Mesenchymal stem cell (in vitro differentiated cells and primary cell): ENCODE measurements at regions not wholly inside any gene's neighbourhood (a gene's known extent, or its start where the extent isn't known, plus 50 kb on each side); places are given as distances from the start of the nearest gene placed in this dataset.
"Not testable (repeated sequence)": the region's sequence is repeated elsewhere in the genome, so short reads cannot be mapped to it uniquely, and the experiment has no call there.

ENCODE experiments used
- DNase-seq: peaks from one replicate; pipeline ENCODE4 v3.0.0-alpha.2; 2013
- H2AFZ ChIP-seq: one replicate; pipeline ENCODE4 v1.6.1; 2013; ENCODE audit warnings: low read depth, mild to moderate bottlenecking, control low read depth, inconsistent platforms, low read length, moderate library complexity
- H2AK5ac ChIP-seq: 2 replicates; pipeline ENCODE4 v1.6.1; 2013; ENCODE audit warnings: low read length, moderate library complexity, mild to moderate bottlenecking, inconsistent platforms; ENCODE audit not compliant: severe bottlenecking
- H2BK120ac ChIP-seq: one replicate; pipeline ENCODE4 v1.6.1; 2013; ENCODE audit warnings: low read depth, mild to moderate bottlenecking, inconsistent platforms, low read length, moderate library complexity
- H2BK12ac ChIP-seq, 2 experiments: one replicate each; pipeline ENCODE4 v1.6.1; 2013; ENCODE audit warnings: inconsistent platforms in 2 of 2, low read length in 2 of 2, mild to moderate bottlenecking in 2 of 2, moderate library complexity in 2 of 2, control low read depth in 1 of 2
- H2BK15ac ChIP-seq: one replicate; pipeline ENCODE4 v1.6.1; 2013; ENCODE audit warnings: mild to moderate bottlenecking, low read depth, inconsistent platforms; ENCODE audit not compliant: poor library complexity, severe bottlenecking
- H2BK5ac ChIP-seq: 2 replicates; pipeline ENCODE4 v1.6.1; 2013; ENCODE audit warnings: low read depth, mild to moderate bottlenecking, low read length, control low read depth, inconsistent platforms; ENCODE audit not compliant: poor library complexity, severe bottlenecking
- H3K14ac ChIP-seq, 2 experiments: one replicate each; pipeline ENCODE4 v1.6.1; 2013; ENCODE audit warnings: inconsistent platforms in 2 of 2, low read length in 2 of 2, control low read depth in 1 of 2, mild to moderate bottlenecking in 1 of 2, moderate library complexity in 1 of 2
- H3K18ac ChIP-seq, 2 experiments: one replicate each; pipeline ENCODE4 v1.6.1; 2013; ENCODE audit warnings: inconsistent platforms in 2 of 2, low read length in 2 of 2, control low read depth in 1 of 2, low read depth in 1 of 2, mild to moderate bottlenecking in 1 of 2
- H3K23ac ChIP-seq, 2 experiments: one replicate each; pipeline ENCODE4 v1.6.1; 2013; ENCODE audit warnings: inconsistent platforms in 2 of 2, low read length in 2 of 2, mild to moderate bottlenecking in 2 of 2, moderate library complexity in 2 of 2, control low read depth in 1 of 2
- H3K27ac ChIP-seq: 2 replicates; pipeline ENCODE4 v1.5.1; 2013; ENCODE audit warnings: mild to moderate bottlenecking, moderate library complexity, low read length, control low read depth, inconsistent platforms; ENCODE audit not compliant: poor library complexity, severe bottlenecking
- H3K27me3 ChIP-seq, 2 experiments: 2 replicates each; pipeline versions ENCODE4 v1.6.1 to v1.7.0; 2013; ENCODE audit warnings: low read length in 2 of 2, mild to moderate bottlenecking in 2 of 2, moderate library complexity in 2 of 2, control low read depth in 1 of 2, inconsistent platforms in 1 of 2; ENCODE audit not compliant: control insufficient read depth in 1 of 2, insufficient read depth in 1 of 2
- H3K36me3 ChIP-seq, 2 experiments: 2 replicates each; pipeline versions ENCODE4 v1.6.1 to v1.7.0; 2013; ENCODE audit warnings: low read length in 2 of 2, control low read depth in 1 of 2, inconsistent platforms in 1 of 2, low read depth in 1 of 2, mild to moderate bottlenecking in 1 of 2; ENCODE audit not compliant: insufficient read depth in 2 of 2, control insufficient read depth in 1 of 2
- H3K4ac ChIP-seq, 2 experiments: one replicate each; pipeline ENCODE4 v1.6.1; 2013; ENCODE audit warnings: inconsistent platforms in 2 of 2, low read length in 2 of 2, mild to moderate bottlenecking in 2 of 2, moderate library complexity in 2 of 2, control low read depth in 1 of 2, low read depth in 1 of 2
- H3K4me1 ChIP-seq: 2 replicates; pipeline ENCODE4 v1.6.1; 2013; ENCODE audit warnings: low read depth, low read length, control low read depth; ENCODE audit not compliant: control insufficient read depth, insufficient read depth
- H3K4me2 ChIP-seq: 2 replicates; pipeline ENCODE4 v1.6.1; 2013; ENCODE audit warnings: low read length, mild to moderate bottlenecking, inconsistent platforms; ENCODE audit not compliant: poor library complexity, severe bottlenecking
- H3K4me3 ChIP-seq, 2 experiments: 2 replicates each; pipeline versions ENCODE4 v1.5.1 to v1.7.0; 2013; ENCODE audit warnings: low read length in 2 of 2, mild to moderate bottlenecking in 2 of 2, control low read depth in 1 of 2, low read depth in 1 of 2; ENCODE audit not compliant: insufficient read depth in 1 of 2
- H3K79me1 ChIP-seq: replicated peaks from 2 replicates; pipeline ENCODE4 v1.6.1; 2013; ENCODE audit warnings: mild to moderate bottlenecking, control low read depth, low read length, inconsistent platforms; ENCODE audit not compliant: poor library complexity, severe bottlenecking
- H3K9ac ChIP-seq: 2 replicates; pipeline ENCODE4 v1.7.0; 2013; ENCODE audit warnings: mild to moderate bottlenecking, low read length, moderate library complexity
- H3K9me3 ChIP-seq: 2 replicates; pipeline ENCODE4 v1.7.0; 2013; ENCODE audit warnings: mild to moderate bottlenecking, low read length; ENCODE audit not compliant: control insufficient read depth
- H4K8ac ChIP-seq: one replicate; pipeline ENCODE4 v1.6.1; 2013; ENCODE audit warnings: inconsistent platforms, mild to moderate bottlenecking, low read length, moderate library complexity
- H4K91ac ChIP-seq: one replicate; pipeline ENCODE4 v1.6.1; 2013; ENCODE audit warnings: mild to moderate bottlenecking, low read length, inconsistent platforms
- WGBS: methylation state at CpG from one replicate; pipeline ENCODE4 v1.1.7; 2013; ENCODE audit warnings: mixed read lengths; 5-methylcytosine and 5-hydroxymethylcytosine counted together

DNA sequence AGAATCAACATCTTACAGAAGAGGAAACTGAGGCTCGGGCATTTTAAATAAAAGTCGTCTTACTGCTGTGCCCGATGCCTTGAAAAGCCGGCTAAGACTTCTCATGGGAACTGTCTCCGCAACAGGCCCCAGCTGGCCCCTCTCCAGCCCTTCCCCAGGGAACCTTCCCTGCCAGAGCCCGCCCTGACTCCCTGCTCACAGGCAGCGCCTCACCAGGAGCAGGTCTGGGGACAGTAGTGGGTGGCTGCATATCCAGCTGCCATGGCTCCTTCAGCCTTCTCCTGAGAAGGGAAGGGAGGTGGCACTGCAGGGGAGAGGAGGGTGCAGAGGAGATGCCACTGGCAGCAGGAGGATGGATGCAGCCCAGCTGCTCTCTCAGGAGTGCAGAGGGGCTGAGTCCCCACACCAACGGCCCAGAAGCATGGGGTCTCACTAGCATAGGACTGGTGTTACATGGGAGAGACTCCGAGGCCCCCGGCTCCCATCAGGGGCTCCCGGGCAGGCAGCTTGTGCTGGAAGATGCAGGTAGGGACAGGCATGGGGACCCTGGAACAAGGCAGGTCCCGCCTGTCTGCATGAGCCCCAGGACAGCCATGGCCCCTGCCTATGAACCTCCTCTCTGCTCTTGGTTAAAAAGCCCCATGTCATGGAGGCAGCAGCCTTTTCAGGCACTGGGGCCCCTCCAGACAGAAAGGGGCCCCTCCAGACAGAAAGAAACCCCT lies 216.4 kb upstream of the SGCG start:
- Histone ChIP-seq H2BK12ac (no peak overlapping the region), H2BK5ac (no peak overlapping the region), H2BK15ac (no peak overlapping the region), H3K23ac (no peak overlapping the region), H4K8ac (no peak overlapping the region), H3K4me2 (no peak overlapping the region), H3K9ac (no peak overlapping the region), H3K9me3 (no peaks in the 10 kb centered on the region), H4K91ac (no peak overlapping the region), H2BK120ac (no peak overlapping the region), H2AFZ (no peak overlapping the region), H3K79me1 (no peaks in the 10 kb centered on the region), H3K4ac (no peak overlapping the region), H3K18ac (no peak overlapping the region), H3K27me3 (peaks cover 4% of the 10 kb centered on the region in 2 experiments), H3K36me3 (no peaks in the 10 kb centered on the region), H3K4me3 (no peak overlapping the region), H3K27ac (no peak overlapping the region), H3K14ac (no peak overlapping the region), H2AK5ac (no peak overlapping the region), H3K4me1 (peaks cover 4% of the 10 kb centered on the region)
- 81% methylated on average over 10 of the region's 12 CpGs for WGBS
- no peak for DNase-seq

GRCh38 chr13:22965011-22965857 lies 215.5 kb upstream of the SGCG start:
- 80% methylated on average over 28 of the region's 28 CpGs for WGBS
- not testable (repeated sequence) for H2BK5ac ChIP-seq, H2AK5ac ChIP-seq, H4K91ac ChIP-seq, H3K4me1 ChIP-seq, H3K27ac ChIP-seq, H3K4me3 ChIP-seq, H3K14ac ChIP-seq, H3K23ac ChIP-seq, H3K27me3 ChIP-seq, H2BK12ac ChIP-seq, H3K4ac ChIP-seq, H3K36me3 ChIP-seq, H3K18ac ChIP-seq, H4K8ac ChIP-seq, H3K4me2 ChIP-seq, H2BK120ac ChIP-seq, H3K9me3 ChIP-seq, DNase-seq, H3K9ac ChIP-seq, H2BK15ac ChIP-seq, H3K79me1 ChIP-seq, H2AFZ ChIP-seq

- not testable (repeated sequence) for H3K9ac ChIP-seq, H3K36me3 ChIP-seq, H4K91ac ChIP-seq, DNase-seq, H2BK12ac ChIP-seq, H3K4me1 ChIP-seq, H2AK5ac ChIP-seq, H3K4me3 ChIP-seq, H3K4me2 ChIP-seq, H3K4ac ChIP-seq, H3K27ac ChIP-seq, H3K27me3 ChIP-seq, H2BK120ac ChIP-seq, H3K79me1 ChIP-seq, H2BK15ac ChIP-seq, H3K23ac ChIP-seq, H2AFZ ChIP-seq, H2BK5ac ChIP-seq, H3K14ac ChIP-seq, H3K9me3 ChIP-seq, H4K8ac ChIP-seq, H3K18ac ChIP-seq
- WGBS: 80% methylated on average over 5 of the region's 8 CpGs
Observed at GRCh38 chr13:22965858-22966239, 214.9 kb upstream of the SGCG start.

DNA sequence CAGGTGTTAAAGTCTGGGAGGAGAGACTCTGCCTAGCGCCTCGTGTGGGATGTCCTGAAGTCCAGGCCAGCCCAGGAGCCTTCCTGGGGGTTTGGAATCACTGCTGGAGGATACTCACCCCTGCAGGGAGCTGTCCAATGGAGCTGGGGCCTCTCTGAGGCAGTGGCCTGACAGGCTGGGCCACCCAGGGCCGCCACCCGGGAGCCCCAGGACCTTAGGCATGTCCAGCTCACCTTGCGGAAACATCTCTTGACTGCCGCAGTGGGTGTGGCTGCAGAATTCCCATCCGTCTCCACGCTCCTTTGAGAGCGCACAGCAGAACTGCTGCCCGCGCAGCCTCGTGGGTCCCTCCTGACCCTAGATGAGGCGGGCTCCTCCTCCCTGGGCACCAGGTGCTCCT lies 214.0 kb upstream of the SGCG start:
- H3K4ac ChIP-seq, H2BK15ac ChIP-seq, H2BK12ac ChIP-seq, H3K4me2 ChIP-seq, H3K27ac ChIP-seq, DNase-seq, H3K9me3 ChIP-seq, H3K27me3 ChIP-seq, H3K9ac ChIP-seq, H3K4me1 ChIP-seq, H2BK5ac ChIP-seq, H2AK5ac ChIP-seq, H4K8ac ChIP-seq, H2BK120ac ChIP-seq, H4K91ac ChIP-seq, H3K18ac ChIP-seq, H3K79me1 ChIP-seq, H3K23ac ChIP-seq, H3K14ac ChIP-seq, H2AFZ ChIP-seq, H3K36me3 ChIP-seq, H3K4me3 ChIP-seq: not testable (repeated sequence)
- WGBS: 89% methylated on average over 12 of the region's 13 CpGs
